HG02981 (cell line): ENCODE measurements at regions not wholly inside any gene's neighbourhood (a gene's known extent, or its start where the extent isn't known, plus 50 kb on each side); places are given as distances from the start of the nearest gene placed in this dataset.
"Not testable (repeated sequence)": the region's sequence is repeated elsewhere in the genome, so short reads cannot be mapped to it uniquely, and the experiment has no call there.

Source experiments
- ATAC-seq: cut with Tn5 transposase; IDR thresholded peaks from one replicate; pipeline ENCODE4 v1.9.1; 2021; ENCODE audit warnings: mild to moderate bottlenecking, moderate library complexity; ENCODE audit not compliant: unreplicated experiment

DNA sequence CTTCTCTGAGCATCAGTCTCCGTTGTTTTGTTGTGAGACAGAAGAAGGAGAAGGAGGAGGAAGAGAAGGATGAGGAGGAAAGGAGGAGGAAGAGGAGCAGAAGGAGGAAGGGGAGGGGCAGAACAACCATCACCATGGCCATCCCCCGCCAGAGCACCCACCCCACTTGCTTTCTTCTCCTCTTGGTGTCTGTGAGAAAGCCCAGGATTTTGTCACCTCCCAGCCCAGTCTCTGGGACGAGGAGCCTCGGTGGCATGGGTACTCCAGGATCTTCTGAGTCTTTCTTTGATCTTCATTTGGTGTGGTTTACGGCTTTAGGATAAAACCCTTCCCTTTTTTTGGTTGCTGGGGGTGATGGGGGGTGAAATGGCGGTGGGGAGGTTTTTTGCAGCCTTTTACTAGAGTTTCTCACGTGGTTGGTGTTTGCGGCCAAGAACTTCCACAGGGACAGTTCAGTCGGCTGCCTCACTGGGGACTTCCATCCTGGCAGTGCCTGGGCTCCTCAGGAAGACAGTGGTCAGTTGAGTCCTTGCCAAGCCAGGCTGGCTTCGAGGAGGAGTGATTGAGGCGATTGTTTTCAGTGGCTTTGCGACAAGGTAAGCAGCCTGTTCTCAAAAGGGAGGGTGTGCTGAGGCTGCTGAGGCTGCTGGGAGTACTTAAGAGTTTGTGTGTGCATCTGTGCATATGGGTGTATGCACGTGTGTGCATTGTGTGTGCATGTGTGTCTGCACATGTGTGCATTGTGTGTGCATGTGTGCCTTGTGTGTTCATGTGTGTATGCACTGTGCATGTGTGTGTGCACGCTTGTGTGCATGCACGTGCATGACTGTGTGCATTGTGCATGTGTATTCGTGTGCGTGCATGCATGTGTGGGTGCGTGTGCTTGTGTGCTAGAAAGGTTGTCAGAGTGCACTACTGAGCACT, 567.5 kb downstream of the TBC1D22A start:
- ATAC-seq: no peak

DNA sequence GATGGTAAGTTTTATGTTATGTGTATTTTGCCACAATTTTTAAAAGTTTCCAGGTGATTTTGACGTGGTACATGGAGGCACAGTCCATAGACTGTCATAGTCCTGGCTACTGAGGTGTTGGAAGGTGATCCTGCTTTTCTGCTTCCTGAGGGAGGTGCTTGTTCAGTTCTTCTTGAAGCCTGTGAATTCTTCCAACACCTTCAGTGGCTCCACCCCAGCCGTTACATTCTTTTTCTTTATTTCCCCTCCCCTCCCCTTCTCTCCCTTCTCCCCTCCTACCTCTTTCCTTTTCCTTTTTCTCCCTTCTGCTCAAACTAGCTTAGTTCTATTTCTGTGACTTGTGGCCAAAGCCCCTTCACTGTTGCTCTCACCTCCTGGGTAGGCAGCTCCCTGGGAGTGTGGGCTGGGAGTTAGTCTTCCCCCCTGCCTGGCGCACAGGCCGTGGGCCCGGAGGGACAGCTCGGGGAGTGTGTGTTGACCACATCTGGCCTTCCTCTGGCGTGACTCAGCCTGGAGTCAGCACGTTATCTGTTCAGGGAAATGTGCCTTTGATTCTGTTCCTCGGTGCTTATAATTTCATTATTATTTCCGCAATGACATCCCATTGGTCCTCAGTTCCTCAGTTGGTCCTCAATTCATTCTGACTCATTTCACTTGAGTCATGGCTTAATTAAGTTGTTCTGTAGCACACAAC, 566.2 kb downstream of the TBC1D22A start:
- ATAC-seq: no peak

DNA sequence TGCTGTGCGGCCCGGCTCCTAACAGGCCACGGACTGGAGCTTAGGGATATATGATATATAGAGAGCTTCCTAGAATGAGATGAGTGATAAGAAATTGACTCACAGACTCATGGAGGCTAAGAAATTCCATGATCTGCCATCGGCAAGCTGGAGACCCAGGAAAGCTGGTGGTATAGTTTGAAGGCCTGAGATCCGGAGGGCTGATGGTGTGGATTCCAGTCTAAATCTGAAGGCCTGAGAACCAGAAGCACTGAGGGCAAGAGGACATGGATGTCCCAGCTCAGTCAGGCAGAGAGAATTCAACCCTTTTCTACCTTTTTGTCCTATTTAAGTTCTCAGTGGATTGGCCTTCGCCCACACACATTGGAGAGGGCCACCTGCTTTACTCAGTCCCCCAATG, 564.8 kb downstream of the TBC1D22A start:
- no peak for ATAC-seq

DNA sequence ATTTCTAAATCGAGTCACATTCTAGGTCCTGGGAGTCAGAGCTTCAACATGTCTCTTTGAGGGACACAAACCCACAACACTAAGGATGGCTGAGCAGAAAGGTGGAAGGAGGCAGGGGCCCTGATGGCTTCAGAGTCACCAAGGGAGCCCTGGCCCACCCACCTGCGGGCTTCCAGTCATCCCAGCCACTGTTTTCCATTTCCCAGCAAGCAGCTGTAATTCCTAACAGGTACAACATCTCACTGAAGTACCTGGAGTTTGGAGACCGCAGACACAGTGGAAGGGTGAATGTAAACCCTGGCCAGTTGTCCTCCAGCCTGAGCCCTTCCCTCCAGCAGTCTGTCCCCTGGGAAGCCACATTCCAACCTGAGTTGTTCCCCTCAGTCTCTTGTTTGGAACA, 562.8 kb downstream of the TBC1D22A start:
- ATAC-seq: no peak

DNA sequence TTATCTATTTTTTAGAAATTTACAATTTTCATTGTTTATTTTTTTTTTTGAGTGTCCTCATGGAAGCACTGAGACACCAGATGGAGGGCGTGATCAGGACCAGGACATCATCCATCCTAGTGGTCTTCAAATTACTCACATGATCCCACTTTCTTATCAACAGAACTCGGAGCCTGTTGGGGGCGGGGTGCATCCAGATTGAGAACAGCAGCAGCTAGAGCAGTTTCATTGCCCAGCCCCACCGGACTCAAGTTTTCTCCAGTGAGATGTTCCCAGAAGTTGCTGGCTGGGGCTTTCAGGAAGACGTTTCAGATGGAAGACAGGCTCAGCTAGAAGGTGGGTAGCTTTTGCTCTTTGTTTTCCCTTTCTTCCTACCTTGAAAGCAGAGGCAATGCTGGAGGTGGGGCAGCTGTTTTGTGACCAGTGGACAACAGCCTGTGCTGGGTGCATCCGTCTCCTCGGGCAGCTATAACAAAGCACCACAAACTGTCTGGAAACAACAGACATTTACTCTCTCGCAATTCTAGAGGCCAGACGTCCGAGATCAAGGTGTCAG, 562.1 kb downstream of the TBC1D22A start:
- ATAC-seq: no peak

DNA sequence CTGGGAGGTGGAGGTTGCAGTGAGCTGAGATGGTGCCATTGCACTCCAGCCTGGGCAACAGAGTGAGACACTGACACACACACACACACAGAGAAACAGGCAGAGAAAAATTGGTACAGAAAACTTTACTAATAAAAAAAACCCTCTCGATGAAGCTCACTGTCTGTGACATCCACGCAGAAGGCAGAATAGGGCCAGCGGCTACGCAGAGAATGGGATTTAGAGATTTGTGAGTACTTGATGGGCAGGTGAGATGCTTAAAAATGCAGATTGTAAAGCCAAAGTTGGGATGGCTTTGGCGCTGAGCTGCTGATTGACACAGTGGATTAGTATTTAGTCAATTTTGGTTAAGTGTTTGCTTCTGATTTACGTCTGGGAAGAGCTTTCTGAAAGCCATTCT, 561.1 kb downstream of the TBC1D22A start:
- no peak for ATAC-seq

DNA sequence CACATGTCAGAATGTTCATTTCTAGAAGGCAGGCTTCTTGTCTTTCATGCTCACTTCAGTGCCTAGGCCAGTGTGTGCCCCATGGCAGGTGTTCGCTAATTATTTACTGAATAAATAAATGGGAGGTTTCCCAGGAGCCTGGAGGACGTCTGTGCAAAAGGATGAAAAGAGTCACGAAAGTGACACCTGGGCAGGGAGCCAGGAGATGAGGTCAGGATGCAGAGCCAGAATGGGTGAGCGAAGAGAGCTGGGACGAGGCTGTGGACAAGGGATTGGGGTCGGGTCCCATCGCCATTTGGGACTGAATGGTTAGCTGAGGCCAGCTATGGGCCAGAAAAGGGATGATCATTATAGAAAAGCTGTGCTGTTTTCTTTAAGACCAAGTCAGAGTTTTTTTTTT, 560.4 kb downstream of the TBC1D22A start:
- no peak for ATAC-seq

DNA sequence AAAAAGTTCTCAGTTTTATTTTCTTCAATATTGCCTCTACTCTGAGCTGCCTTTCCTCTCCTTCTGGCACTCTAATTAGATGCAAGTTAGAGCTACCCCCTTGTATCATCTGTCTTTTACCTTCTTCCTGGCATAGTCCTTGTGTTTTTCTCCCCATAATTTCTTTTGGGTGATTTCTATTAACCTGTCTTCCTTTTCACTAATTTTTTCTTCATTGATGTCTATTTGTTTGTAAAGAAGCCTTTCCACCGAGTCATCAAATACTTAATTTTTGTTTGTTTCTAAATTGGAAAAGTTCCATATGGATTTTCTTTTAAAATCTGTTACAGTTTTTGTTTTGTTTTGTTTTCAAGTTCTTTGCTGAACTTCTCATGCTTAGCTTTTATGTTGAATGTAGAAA, 558.1 kb downstream of the TBC1D22A start:
- no peak for ATAC-seq

DNA sequence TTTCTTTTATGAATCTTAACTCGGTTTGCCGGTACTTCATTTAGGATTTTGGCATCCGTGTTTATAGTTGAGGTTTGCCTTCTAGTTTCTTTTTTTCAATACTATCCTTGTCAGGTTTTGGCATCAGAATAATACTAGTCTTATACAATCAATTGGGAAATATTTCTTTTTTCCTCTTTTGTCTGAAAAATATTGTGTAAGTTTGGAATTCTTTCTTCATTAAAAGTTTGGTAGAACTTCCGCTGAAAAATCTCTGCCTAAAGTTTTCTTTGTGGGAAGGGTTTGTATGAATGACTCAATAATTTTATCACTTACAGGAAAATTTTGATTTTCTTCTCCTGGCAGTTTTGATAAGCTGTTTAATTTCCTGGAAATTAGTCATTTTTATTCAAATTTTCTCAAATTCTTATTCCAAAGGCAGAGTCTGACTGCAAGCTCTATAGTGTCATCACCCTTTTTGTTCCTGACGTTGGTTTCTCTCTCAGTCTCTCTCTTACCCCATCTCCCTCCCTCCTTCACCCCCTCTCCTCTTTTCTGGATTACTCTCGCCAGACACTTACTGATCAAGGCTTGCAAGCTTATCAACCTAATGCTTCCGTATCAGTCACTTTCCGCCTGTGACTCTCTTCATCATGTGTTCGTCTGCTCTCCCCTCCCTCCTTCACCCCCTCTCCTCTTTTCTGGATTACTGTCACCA, 555.7 kb downstream of the TBC1D22A start:
- no peak for ATAC-seq

DNA sequence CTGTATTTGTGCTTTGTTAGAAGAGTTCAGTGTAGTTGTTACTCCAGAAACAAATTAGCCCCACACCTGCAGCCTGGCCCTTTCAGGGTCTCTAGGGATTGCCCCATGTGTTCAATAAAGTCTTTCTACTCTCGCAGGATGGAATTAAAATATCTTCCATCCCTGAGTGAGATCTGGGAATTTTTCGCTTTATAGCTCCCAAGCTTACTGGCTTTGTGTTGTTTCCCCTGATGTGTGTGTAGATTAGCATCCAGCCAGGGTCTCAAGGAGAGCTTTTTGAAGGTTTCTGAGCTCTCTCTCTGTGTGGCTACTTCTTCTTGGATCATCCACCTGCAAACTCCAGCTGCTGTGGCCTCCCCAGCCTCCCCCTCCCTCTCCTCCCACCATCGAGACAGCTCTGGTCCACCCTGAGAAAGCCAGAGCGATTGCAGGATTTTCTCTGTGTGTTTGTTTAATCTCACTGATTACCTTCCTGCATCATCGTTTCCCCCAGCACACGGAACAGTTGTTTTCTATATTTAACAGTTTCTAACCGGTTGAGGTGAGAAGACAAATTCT, 553.5 kb downstream of the TBC1D22A start:
- no peak for ATAC-seq

DNA sequence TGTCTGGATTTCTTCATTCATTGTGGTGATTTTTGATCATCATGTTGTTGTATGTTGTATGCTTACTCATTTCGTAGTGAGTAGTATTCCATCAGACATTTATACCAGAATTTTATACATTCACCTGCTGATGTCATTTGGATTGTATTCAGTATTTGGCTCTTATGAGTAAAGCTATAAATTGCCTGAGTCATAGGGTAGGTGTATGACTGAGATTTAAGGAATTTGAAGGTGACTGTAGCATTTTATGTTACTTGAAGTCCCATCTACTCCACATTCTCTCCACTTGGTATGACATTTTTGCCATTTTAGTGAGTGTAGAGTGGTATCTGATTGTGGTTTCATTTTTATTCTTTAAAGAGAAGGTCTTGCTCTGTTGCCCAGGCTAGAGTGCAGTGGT, 548.2 kb downstream of the TBC1D22A start:
- ATAC-seq: no peak

DNA sequence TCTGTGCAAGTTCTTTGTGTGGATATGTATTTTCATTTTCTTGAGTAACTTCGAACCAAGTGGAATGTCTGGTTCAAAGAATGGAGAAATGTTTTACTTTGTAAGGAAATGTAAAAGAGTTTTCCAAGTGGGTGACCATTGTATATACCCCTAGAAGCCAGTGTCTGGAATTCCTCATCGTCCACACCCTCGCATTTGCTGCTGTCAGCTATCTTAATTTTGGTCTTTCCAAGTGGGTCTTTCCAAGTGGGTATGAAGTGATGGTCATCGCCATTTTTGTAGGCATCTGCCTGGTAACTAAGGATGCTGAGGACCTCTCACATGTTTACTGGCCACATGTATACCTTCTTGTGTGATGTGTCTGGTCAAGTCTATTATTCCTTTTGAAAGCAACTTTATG, 547.5 kb downstream of the TBC1D22A start:
- ATAC-seq: no peak

DNA sequence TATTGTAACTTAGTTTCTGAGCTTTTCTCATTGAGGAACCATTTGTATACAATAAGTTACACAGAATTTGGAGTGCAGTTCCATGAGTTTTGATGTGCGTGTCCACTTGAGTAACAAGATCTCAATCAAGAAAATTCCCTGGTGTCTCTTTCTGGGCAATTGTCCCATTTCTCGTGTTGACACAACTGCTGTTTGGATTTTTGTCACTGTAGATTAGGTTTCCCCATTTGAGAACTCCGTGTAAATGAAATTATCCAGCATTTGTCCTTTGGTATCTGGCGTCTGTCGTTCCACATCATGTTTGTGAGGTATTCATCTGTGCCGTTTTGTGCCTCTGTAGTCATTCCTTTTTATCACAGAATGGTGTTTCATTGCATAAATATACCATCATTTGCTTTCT, 547.0 kb downstream of the TBC1D22A start:
- no peak for ATAC-seq

DNA sequence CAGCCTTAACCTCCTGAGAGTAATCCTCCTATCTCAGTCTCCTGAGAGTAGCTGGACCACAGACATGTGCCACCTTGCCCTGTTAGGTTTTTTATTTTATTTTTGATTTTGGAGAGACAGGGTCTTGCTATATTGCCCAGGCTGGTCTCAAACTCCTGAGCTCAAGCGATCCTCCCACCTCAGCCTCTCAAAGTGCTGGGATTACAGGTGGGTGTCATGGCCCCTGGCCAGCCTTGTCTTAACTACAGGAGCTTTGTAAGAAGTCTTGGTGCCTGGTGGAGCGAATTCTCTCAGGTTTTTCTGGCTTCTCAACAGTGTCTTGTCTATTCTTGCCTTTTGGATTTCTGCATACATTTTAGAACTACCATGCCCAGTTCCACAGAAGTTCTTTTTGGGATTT, 546.4 kb downstream of the TBC1D22A start:
- no peak for ATAC-seq

DNA sequence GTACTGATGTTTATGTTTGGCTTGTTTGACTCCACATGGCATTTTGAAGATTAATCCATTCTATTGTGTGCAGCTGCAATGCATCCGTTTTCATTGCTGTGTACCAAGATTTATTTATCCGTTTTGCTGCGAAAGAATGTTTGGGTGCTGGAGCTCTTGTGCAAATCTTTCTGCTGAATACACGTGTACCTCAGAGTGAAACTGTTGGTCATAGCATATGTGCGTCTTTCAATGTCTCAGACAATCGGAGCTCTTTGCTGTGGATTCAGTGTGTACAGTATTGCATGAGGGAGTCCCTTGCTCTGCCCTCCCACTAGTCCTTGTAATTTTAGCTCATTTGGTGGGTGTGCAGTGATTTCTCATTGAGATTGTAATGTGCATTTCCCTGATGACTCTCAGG, 545.4 kb downstream of the TBC1D22A start:
- ATAC-seq: no peak

DNA sequence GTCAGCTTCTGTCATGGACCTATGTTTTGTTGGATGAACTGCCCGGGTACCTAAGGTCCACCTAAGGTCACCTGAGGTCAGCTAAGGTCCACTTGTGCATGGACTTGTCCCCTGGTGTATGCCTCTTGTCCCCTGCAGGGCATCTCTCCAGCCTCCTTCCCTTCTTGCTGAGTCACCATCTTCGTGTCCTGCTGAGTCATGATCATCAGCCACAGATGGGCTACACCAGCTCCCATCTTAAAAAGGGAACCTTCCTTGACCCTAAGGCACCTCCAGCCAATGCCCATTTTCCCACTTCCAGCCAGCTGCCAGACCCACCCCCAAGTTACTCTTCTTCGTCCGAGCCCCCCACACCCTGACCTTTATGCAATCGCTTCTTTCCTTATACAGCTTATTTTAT, 544.9 kb downstream of the TBC1D22A start:
- ATAC-seq: no peak

DNA sequence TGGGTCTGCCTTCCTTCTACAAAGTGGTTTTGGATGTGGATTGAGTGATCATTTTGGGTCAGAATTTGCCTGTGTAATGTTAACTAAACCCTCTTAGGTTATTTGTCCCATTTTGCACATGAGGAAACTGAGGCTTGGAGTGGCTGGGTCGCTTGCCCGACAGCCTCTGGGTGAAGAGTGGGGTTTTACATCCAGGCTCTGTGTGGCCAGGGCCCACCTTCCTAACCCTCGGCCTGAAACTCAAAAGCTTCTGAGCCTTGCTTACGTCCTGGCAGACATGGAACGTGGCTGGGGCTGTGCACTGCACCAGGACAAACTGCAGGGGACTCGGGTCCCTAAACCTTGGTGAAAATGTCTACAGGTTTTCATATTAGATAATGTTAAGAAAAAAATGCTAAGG, 542.4 kb downstream of the TBC1D22A start:
- ATAC-seq: no peak

DNA sequence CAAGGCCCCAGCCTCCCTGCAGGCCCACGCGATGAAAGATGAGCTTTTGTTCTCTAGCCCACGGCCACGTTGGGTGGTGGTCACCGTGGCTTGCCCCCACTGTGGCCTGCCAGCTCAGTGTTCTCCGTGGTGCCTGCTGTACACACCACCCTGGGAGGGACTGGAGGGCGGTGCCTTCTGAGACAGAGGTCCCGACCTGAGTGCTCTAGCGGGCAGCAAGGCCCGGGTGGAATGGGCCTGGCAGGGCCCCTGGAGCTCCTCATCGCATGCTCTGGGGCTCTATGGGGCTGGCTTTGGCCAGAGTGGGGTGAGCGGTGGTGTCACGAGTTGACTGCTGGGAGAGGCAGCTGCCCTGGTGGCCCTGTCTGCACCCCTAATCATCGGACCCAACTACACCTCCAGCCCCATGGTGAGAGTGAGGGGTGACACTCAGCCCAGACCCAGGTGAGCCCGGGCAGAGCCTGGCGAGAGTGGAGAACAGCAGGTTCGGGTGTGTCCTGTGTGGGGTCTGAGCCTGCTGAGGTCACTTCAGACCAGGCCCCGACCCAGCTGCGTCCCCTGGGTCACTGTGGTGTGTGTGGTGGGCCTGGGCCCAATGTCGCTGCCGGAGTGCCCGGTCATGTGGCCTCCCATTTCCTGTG, 541.9 kb downstream of the TBC1D22A start:
- ATAC-seq: no peak

DNA sequence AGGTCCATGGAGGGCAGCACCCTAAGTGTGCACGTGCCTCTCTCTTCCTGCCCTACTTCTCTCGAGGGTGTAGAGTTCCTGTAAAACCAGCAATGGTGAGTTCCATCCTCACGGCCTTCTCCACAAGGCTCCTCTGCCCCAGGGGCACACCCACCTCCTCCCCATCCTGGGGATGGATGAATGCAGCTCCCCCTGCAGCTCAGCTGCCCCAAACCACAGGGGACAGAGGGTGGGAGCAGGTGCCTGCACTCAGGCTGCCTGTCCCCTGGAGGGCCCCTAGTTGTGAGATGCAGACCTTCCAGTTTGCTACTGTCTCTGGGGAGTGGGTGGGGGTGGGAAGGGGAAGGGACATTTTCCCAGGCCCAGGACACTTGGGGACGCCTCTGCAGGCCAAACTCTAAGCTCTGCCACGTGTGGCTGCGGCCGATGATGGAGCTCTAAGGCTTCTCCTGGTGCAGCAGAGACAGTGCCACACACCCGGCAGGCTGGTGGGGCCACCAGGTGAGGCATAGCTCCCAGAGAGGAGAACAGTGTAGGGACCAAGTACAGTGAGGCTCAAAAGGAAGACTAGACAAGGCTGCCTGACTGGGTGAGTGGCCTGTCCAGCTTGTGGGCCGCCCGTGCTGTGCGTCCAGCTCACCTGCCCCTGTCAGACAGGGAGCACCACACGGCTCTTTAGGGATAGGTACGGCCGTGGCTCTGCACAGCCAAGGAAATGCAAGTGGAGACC, 540.9 kb downstream of the TBC1D22A start:
- ATAC-seq: no peak

DNA sequence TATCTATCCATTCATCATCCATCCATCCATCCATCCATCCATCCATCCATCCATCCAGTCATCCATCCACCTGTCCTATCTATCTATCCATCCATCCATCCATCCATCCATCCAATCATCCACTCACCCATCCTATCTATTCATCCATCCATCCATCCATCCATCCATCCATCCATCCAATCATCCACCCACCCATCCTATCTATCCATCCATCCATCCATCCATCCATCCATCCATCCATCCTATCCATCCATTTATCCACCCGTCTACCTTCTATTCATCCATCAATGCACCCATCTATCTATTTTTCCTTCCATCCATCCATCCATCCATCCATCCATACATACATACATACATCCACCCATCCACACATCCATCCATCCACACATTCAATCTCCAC, 540.1 kb downstream of the TBC1D22A start:
- ATAC-seq: not testable (repeated sequence)
